Activated CD4-positive, alpha-beta T cell treated with anti-CD3 and anti-CD28 coated beads for 24 hours (primary cell): ENCODE measurements at regions not wholly inside any gene's neighbourhood (a gene's known extent, or its start where the extent isn't known, plus 50 kb on each side); places are given as distances from the start of the nearest gene placed in this dataset.
"Not testable (repeated sequence)": the region's sequence is repeated elsewhere in the genome, so short reads cannot be mapped to it uniquely, and the experiment has no call there.

Source experiments
- DNase-seq, 2 donors: peaks; one replicate each; pipeline ENCODE4 v3.0.0-alpha.2; 2020; ENCODE audit warnings: low read depth in 2 of 2

DNA sequence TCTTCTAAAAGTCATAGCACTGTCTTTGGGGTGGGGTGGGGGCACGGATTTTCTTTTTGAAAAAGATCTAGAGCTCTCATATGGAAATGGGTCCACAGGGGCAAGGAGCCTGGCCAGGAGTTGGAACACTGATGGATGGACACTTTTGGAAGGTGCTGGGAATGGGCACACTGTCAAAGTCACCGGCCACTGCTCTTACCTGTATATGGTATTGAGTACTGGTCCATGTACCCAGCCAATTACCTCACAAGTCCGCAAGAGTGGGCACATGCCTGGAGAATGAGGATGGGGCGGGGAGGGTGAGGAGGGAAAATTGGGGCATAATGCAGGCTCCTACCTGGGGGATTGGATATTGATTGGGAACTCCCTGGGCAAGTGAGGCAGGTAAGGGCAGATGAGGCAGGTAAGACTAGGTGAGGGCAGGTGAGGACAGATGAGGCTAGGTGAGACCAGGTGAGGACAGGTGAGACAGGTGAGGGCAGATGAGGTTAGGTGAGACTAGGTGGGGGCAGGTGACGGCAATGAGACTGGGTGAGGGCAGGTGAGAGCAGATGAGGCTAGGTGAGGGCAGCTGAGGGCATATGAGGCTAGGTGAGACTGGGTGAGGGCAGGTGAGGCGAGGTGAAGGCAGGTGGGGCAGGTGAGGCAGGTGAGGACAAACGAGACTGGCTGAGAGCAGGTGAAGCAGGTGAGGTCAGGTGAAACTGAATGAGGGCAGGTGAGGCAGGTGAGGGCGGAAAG is 167.9 kb downstream of the NRN1 start:
- DNase-seq: no peak

- no peak for DNase-seq
These were observed 169.4 kb downstream of the NRN1 start for GRCh38 chr6:5837323-5837722.

DNA sequence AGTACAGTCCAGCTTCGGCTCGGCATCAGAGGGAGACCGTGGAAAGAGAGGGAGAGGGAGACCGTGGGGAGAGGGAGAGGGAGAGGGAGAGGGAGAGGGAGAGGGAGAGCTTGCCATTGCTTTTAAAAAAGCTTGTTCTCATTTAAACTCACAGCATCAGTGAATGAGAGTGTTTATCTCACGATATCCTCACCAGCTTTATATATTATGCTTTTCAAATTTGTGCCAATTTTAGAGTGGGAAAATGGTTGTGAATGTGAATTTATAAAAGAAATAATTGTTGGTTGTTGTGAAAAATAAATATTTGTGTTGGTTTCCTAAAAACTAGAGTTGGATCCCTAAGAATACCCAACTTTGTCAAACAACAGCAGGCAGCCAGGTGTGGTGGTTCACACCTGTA is 170.1 kb downstream of the NRN1 start:
- DNase-seq: not testable (repeated sequence)

DNA sequence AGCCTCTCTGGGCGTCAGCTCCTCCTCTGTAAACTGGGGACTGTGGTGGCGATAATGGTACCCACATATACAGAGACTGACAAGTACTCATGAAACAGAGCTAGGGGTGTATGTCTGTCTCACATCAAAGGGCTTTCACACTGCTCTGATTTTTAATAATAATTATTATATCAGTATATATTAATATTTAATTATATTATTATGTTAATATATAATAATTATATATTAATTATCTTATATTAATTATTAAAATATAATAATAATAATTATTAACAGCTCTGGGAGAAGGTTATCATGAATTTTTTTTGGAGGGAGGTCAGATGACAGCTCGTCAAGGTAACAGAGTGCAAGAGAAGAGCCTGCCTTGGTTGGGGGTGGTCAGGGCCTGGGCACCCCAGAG is 173.6 kb downstream of the NRN1 start:
- DNase-seq: no peak

- DNase-seq: no peak
These were observed 174.1 kb downstream of the NRN1 start for GRCh38 chr6:5832668-5833067.

GRCh38 chr6:5831219-5831862 is 175.4 kb downstream of the NRN1 start:
- DNase-seq: peak in 1 of 2 donors; percentile 8

GRCh38 chr6:5828296-5828695 is 178.4 kb downstream of the NRN1 start:
- no peak for DNase-seq

- no peak for DNase-seq
These were observed 179.4 kb downstream of the NRN1 start for GRCh38 chr6:5827056-5827904.

GRCh38 chr6:5824382-5824983 is 182.2 kb downstream of the NRN1 start:
- not testable (repeated sequence) for DNase-seq
